Trophoblast cell (in vitro differentiated cells and primary cell): ENCODE measurements at regions not wholly inside any gene's neighbourhood (a gene's known extent, or its start where the extent isn't known, plus 50 kb on each side); places are given as distances from the start of the nearest gene placed in this dataset.
A peak's percentile ranks its signal among the peaks of the same experiment; 100 is the strongest.

ENCODE experiments used
- DNase-seq, 2 donors: peaks; one replicate each; pipeline ENCODE4 v3.0.0-alpha.2; 2016
- H2AFZ ChIP-seq: 2 replicates; pipeline ENCODE4 v1.6.1; 2013; ENCODE audit warnings: low read length, moderate library complexity, mild to moderate bottlenecking; ENCODE audit not compliant: insufficient read depth, poor library complexity
- H2AK5ac ChIP-seq: 2 replicates; pipeline ENCODE4 v1.6.1; 2013; ENCODE audit warnings: mild to moderate bottlenecking, low read length
- H2BK120ac ChIP-seq: 2 replicates; pipeline ENCODE4 v1.6.1; 2013; ENCODE audit warnings: low read length, mild to moderate bottlenecking, moderate library complexity; ENCODE audit not compliant: insufficient read depth, poor library complexity
- H2BK12ac ChIP-seq: 2 replicates; pipeline ENCODE4 v1.6.1; 2013; ENCODE audit warnings: mild to moderate bottlenecking, low read length, moderate library complexity
- H2BK5ac ChIP-seq: 2 replicates; pipeline ENCODE4 v1.6.1; 2013; ENCODE audit warnings: low read length, low read depth, moderate library complexity, mild to moderate bottlenecking; ENCODE audit not compliant: poor library complexity
- H3K14ac ChIP-seq: 2 replicates; pipeline ENCODE4 v1.6.1; 2013; ENCODE audit warnings: mild to moderate bottlenecking, low read length
- H3K18ac ChIP-seq: 2 replicates; pipeline ENCODE4 v1.6.1; 2013; ENCODE audit warnings: mild to moderate bottlenecking, low read length
- H3K23ac ChIP-seq: 2 replicates; pipeline ENCODE4 v1.6.1; 2013; ENCODE audit warnings: low read length
- H3K27ac ChIP-seq: 2 replicates; pipeline ENCODE4 v1.5.1; 2013; ENCODE audit warnings: low read depth, mild to moderate bottlenecking, inconsistent platforms, low read length, moderate library complexity
- H3K27me3 ChIP-seq: 2 replicates; pipeline ENCODE4 v1.6.1; 2013; ENCODE audit warnings: inconsistent platforms, mild to moderate bottlenecking, low read length, moderate library complexity; ENCODE audit not compliant: insufficient read depth
- H3K36me3 ChIP-seq, 2 experiments: 1 replicate in 1 of 2; 2 replicates in 1 of 2; pipeline ENCODE4 v1.6.1; 2013; ENCODE audit warnings: low read length in 2 of 2, mild to moderate bottlenecking in 2 of 2, moderate library complexity in 1 of 2; ENCODE audit not compliant: insufficient read depth in 2 of 2, control insufficient read depth in 1 of 2
- H3K4ac ChIP-seq: 2 replicates; pipeline ENCODE4 v1.6.1; 2013; ENCODE audit warnings: low read depth, mild to moderate bottlenecking, low read length, moderate library complexity
- H3K4me1 ChIP-seq, 2 experiments: 1 replicate in 1 of 2; 2 replicates in 1 of 2; pipeline ENCODE4 v1.6.1; 2013; ENCODE audit warnings: low read length in 2 of 2, mild to moderate bottlenecking in 2 of 2, moderate library complexity in 1 of 2; ENCODE audit not compliant: insufficient read depth in 2 of 2, control insufficient read depth in 1 of 2
- H3K4me2 ChIP-seq: 2 replicates; pipeline ENCODE4 v1.6.1; 2013; ENCODE audit warnings: inconsistent platforms, mild to moderate bottlenecking, low read length, moderate library complexity
- H3K4me3 ChIP-seq: 2 replicates; pipeline ENCODE4 v1.5.1; 2013; ENCODE audit warnings: mild to moderate bottlenecking, low read depth, low read length, inconsistent platforms
- H3K79me1 ChIP-seq: one replicate; pipeline ENCODE4 v1.6.1; 2013; ENCODE audit warnings: low read length
- H3K79me2 ChIP-seq: 2 replicates; pipeline ENCODE4 v1.6.1; 2013; ENCODE audit warnings: low read length, mild to moderate bottlenecking; ENCODE audit not compliant: control insufficient read depth, insufficient read depth, poor library complexity
- H3K9ac ChIP-seq: 2 replicates; pipeline ENCODE4 v1.6.1; 2013; ENCODE audit warnings: mild to moderate bottlenecking, low read length
- H3K9me3 ChIP-seq: 2 replicates; pipeline ENCODE4 v1.6.1; 2013; ENCODE audit warnings: low read depth, mild to moderate bottlenecking, control low read depth, inconsistent platforms, low read length; ENCODE audit not compliant: insufficient read depth
- H4K12ac ChIP-seq: 2 replicates; pipeline ENCODE4 v1.6.1; 2013; ENCODE audit warnings: low read depth, mild to moderate bottlenecking, low read length, moderate library complexity
- H4K8ac ChIP-seq: 2 replicates; pipeline ENCODE4 v1.6.1; 2013; ENCODE audit warnings: low read depth, mild to moderate bottlenecking, low read length, moderate library complexity
- H4K91ac ChIP-seq: one replicate; pipeline ENCODE4 v1.6.1; 2013; ENCODE audit warnings: low read depth, mild to moderate bottlenecking, low read length, moderate library complexity
- WGBS: extraction: QIAGEN DNeasy Blood & Tissue Kit; methylation state at CpG from one replicate; pipeline ENCODE4 v1.1.7; 2013; ENCODE audit warnings: missing lambda C conversion rate; ENCODE audit not compliant: insufficient read length, insufficient coverage; ENCODE audit errors: extremely low coverage; 5-methylcytosine and 5-hydroxymethylcytosine counted together

- H2AFZ ChIP-seq: no peak overlapping the region
- WGBS: no CpG with 5 or more reads among the region's 1 CpG
- no peaks in the 10 kb centered on the region for H3K79me2 ChIP-seq
- H4K12ac ChIP-seq: no peak overlapping the region
- no peak overlapping the region for H2BK120ac ChIP-seq
- no peak overlapping the region for H4K8ac ChIP-seq
- no peak overlapping the region for H3K18ac ChIP-seq
- no peak overlapping the region for H3K4me2 ChIP-seq
- H3K14ac ChIP-seq: no peak overlapping the region
- H3K27me3 ChIP-seq: no peaks in the 10 kb centered on the region
- H3K9me3 ChIP-seq: peaks cover 2% of the 10 kb centered on the region
- no peak overlapping the region for H2AK5ac ChIP-seq
- H3K4me3 ChIP-seq: no peak overlapping the region
- no peak overlapping the region for H2BK12ac ChIP-seq
- no peak overlapping the region for H3K9ac ChIP-seq
- peak; percentile 37 to 79 for DNase-seq
- H2BK5ac ChIP-seq: no peak overlapping the region
- H3K79me1 ChIP-seq: no peaks in the 10 kb centered on the region
- H4K91ac ChIP-seq: no peak overlapping the region
- no peaks in the 10 kb centered on the region for H3K36me3 ChIP-seq
- H3K27ac ChIP-seq: no peak overlapping the region
- H3K23ac ChIP-seq: no peak overlapping the region
- H3K4me1 ChIP-seq: no peaks in the 10 kb centered on the region
- H3K4ac ChIP-seq: no peak overlapping the region
Observed at GRCh38 chr13:39263033-39263432, 224.8 kb downstream of the NHLRC3 start.

GRCh38 chr13:39263531-39263930 lies 225.3 kb downstream of the NHLRC3 start:
- no peak for DNase-seq
- no peaks in the 10 kb centered on the region for H3K79me2 ChIP-seq
- no peak overlapping the region for H3K4me2 ChIP-seq
- no peak overlapping the region for H3K18ac ChIP-seq
- no peaks in the 10 kb centered on the region for H3K4me1 ChIP-seq
- no peak overlapping the region for H2AK5ac ChIP-seq
- H3K4me3 ChIP-seq: no peak overlapping the region
- H3K14ac ChIP-seq: no peak overlapping the region
- no peak overlapping the region for H4K12ac ChIP-seq
- H3K23ac ChIP-seq: no peak overlapping the region
- no peak overlapping the region for H3K27ac ChIP-seq
- no peak overlapping the region for H2BK12ac ChIP-seq
- no peaks in the 10 kb centered on the region for H3K79me1 ChIP-seq
- no peak overlapping the region for H3K9ac ChIP-seq
- H3K36me3 ChIP-seq: no peaks in the 10 kb centered on the region
- no peaks in the 10 kb centered on the region for H3K27me3 ChIP-seq
- no peak overlapping the region for H2BK5ac ChIP-seq
- no peak overlapping the region for H2BK120ac ChIP-seq
- H3K9me3 ChIP-seq: peaks cover 2% of the 10 kb centered on the region
- H4K91ac ChIP-seq: no peak overlapping the region
- no peak overlapping the region for H3K4ac ChIP-seq
- no peak overlapping the region for H4K8ac ChIP-seq
- H2AFZ ChIP-seq: no peak overlapping the region
- WGBS: no CpG with 5 or more reads among the region's 2 CpGs

- H3K4me1 ChIP-seq: no peaks in the 10 kb centered on the region
- no peak overlapping the region for H2BK12ac ChIP-seq
- H3K4me3 ChIP-seq: no peak overlapping the region
- H3K9ac ChIP-seq: no peak overlapping the region
- H4K91ac ChIP-seq: no peak overlapping the region
- H2AK5ac ChIP-seq: no peak overlapping the region
- H3K9me3 ChIP-seq: peaks cover 2% of the 10 kb centered on the region
- H3K27ac ChIP-seq: no peak overlapping the region
- no peak overlapping the region for H2BK5ac ChIP-seq
- no peak overlapping the region for H2AFZ ChIP-seq
- DNase-seq: peak in 1 of 2 donors; percentile 22
- H3K14ac ChIP-seq: no peak overlapping the region
- no peak overlapping the region for H4K8ac ChIP-seq
- no peaks in the 10 kb centered on the region for H3K27me3 ChIP-seq
- H3K79me2 ChIP-seq: no peaks in the 10 kb centered on the region
- no peak overlapping the region for H3K4me2 ChIP-seq
- no peak overlapping the region for H4K12ac ChIP-seq
- H3K36me3 ChIP-seq: no peaks in the 10 kb centered on the region
- H2BK120ac ChIP-seq: no peak overlapping the region
- H3K4ac ChIP-seq: no peak overlapping the region
- no peak overlapping the region for H3K18ac ChIP-seq
- no peaks in the 10 kb centered on the region for H3K79me1 ChIP-seq
- no peak overlapping the region for H3K23ac ChIP-seq
Observed at GRCh38 chr13:39266426-39266825, 228.2 kb downstream of the NHLRC3 start.

GRCh38 chr13:39268398-39268797 lies 230.1 kb downstream of the NHLRC3 start:
- H3K36me3 ChIP-seq: no peaks in the 10 kb centered on the region
- DNase-seq: no peak
- H2AFZ ChIP-seq: no peak overlapping the region
- H3K18ac ChIP-seq: no peak overlapping the region
- H3K4me2 ChIP-seq: no peak overlapping the region
- H3K23ac ChIP-seq: no peak overlapping the region
- no peak overlapping the region for H2BK120ac ChIP-seq
- H2BK5ac ChIP-seq: no peak overlapping the region
- H3K79me1 ChIP-seq: no peaks in the 10 kb centered on the region
- no peak overlapping the region for H3K4ac ChIP-seq
- WGBS: no CpG with 5 or more reads among the region's 3 CpGs
- H3K27me3 ChIP-seq: no peaks in the 10 kb centered on the region
- H3K4me1 ChIP-seq: no peaks in the 10 kb centered on the region
- no peak overlapping the region for H2BK12ac ChIP-seq
- peaks cover 2% of the 10 kb centered on the region for H3K9me3 ChIP-seq
- no peak overlapping the region for H4K12ac ChIP-seq
- H3K14ac ChIP-seq: no peak overlapping the region
- H2AK5ac ChIP-seq: no peak overlapping the region
- H3K4me3 ChIP-seq: no peak overlapping the region
- no peak overlapping the region for H3K27ac ChIP-seq
- H4K8ac ChIP-seq: no peak overlapping the region
- no peak overlapping the region for H3K9ac ChIP-seq
- H3K79me2 ChIP-seq: no peaks in the 10 kb centered on the region
- no peak overlapping the region for H4K91ac ChIP-seq
